Retina (tissue), 1 donor: ENCODE measurements at regions not wholly inside any gene's neighbourhood (a gene's known extent, or its start where the extent isn't known, plus 50 kb on each side); places are given as distances from the start of the nearest gene placed in this dataset.

Experiments
- DNase-seq: peaks from one replicate; pipeline ENCODE4 v3.0.0-alpha.2; 2016

DNA sequence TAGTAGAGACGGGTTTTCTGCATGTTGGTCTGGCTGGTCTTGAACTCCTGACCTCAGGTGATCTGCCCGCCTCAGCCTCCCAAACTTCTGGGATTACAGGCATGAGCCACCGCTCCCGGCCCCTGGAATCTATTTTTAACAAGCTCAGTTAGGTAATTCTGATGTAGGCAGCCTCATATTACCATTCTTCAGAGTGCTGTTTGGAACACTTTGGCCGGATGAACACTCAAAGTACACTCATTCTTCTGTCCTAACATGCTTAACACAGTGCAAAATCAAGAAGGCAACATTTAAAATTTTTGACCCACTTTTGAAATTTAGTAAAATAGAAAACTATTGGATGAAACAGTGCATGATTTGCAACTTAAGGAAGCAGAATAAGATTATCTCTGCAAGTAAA, 586.7 kb upstream of the CHORDC1 start:
- no peak for DNase-seq

- no peak for DNase-seq
Observed at GRCh38 chr11:90805172-90805571, 582.3 kb upstream of the CHORDC1 start.

DNA sequence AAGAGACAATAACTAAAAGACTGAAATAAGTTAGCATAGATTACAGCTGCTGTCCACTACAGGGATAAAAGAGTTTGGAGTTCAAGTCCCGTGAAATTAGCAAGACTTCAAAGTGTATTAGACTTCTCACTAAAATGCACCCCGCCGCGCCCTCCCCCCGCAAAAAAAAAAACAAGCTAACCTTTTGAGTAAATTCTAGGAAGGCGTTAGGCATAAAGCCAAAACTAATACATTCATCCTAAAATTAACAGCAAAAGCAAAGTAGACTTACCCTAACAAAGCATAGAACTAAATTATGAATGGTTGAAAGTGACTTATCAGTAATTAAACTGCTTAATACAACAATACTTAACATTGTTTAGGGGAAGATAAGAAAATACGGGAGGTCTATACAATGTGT, 581.0 kb upstream of the CHORDC1 start:
- DNase-seq = no peak

DNA sequence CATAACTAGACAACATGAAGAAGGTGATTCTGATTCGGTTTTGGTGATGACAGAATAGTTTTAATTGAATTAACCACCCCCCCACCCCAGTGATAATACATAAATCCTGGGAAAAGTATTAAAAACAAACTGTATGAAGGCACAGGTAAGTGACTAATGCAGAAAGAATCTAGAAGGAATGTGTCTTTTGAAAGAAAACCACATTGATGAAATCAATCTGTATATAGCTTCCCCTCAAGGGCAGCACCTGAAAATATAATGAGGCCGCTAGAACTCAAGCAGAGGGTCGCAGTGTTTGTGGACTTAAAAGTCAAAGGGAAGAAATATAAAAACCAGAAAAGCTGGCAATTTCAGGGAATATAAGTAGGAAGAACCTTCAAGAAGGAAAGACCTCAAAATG, 580.5 kb upstream of the CHORDC1 start:
- DNase-seq = no peak

DNA sequence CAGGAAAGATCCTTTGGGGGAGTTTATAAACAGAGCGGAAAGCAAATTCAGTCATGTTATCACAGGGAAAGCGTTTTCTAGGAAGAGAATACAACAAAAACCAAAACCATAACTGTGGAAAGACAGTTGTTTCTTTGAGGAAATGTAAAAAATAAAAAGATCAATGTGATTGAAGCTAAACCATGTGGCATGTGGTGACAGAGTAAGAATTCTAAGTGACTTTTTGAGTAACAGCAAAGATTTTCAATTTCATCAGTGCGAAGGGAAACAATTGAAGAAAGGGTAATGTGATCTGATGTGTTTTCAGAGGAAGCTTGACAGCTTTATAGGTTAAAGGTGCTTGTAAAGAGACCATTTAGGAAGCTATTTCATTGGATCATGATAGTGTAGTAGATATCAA, 575.9 kb upstream of the CHORDC1 start:
- no peak for DNase-seq

DNA sequence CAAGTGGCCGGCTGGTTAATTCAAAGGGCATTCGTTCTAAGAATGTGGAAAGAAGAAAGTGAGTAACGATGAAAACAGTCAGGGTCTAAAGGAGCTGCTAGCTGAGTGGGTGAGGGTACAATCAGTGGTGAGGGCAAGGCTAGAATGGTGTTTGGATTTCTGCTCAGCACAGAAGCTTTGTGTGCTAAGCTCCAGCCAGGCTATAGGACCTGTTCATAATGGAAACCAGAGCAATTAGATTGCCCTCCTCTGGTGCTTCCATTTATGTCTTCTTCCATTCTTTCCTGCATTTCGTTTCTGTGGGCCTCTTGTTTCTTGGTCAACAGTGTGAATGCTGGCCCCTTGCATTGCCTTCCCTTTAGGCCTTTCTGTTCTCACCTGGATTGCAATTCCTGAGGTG, 572.9 kb upstream of the CHORDC1 start:
- DNase-seq = no peak

GRCh38 chr11:90788961-90789360, 566.1 kb upstream of the CHORDC1 start:
- DNase-seq = no peak

GRCh38 chr11:90784241-90784814, 561.5 kb upstream of the CHORDC1 start:
- DNase-seq = no peak

DNA sequence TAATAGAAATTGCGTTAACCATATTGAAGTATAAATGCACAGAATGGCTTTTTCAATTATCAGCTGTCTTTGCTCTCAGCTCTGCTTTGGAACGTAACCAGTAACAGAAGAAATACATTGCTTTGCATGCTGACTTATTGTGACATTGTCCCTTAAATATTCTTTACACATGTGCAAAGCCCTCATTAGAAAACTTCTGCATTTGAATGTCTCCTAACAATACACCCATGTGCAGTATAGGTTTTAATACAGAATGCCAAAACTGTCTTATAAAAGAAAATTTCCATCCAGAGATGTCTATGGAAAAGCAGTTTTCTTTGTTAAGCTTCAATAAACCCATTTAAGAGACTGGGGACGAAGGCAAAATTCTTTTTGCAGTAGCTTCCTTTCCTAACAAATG, 560.3 kb upstream of the CHORDC1 start:
- DNase-seq = no peak

DNA sequence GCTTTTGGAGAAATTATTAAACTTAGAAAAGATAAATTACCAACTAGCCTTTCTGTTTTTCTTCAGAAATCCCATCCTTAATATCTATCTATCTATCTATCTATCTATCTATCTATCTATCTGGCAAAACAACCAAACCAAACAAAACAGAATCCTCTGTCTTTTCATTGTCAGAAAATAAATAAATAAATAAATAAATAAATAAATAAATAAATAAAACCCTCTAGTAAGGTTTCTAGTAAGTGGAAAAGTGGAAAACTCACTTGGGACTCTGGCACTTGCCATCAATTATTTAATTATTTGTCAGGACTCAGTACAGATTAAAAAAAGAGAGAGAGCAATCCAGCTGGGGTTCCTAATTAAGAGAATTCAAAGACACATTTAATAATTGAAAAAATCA, 556.2 kb upstream of the CHORDC1 start:
- no peak for DNase-seq

- DNase-seq = no peak
Observed at GRCh38 chr11:90775567-90776165, 552.8 kb upstream of the CHORDC1 start.

DNA sequence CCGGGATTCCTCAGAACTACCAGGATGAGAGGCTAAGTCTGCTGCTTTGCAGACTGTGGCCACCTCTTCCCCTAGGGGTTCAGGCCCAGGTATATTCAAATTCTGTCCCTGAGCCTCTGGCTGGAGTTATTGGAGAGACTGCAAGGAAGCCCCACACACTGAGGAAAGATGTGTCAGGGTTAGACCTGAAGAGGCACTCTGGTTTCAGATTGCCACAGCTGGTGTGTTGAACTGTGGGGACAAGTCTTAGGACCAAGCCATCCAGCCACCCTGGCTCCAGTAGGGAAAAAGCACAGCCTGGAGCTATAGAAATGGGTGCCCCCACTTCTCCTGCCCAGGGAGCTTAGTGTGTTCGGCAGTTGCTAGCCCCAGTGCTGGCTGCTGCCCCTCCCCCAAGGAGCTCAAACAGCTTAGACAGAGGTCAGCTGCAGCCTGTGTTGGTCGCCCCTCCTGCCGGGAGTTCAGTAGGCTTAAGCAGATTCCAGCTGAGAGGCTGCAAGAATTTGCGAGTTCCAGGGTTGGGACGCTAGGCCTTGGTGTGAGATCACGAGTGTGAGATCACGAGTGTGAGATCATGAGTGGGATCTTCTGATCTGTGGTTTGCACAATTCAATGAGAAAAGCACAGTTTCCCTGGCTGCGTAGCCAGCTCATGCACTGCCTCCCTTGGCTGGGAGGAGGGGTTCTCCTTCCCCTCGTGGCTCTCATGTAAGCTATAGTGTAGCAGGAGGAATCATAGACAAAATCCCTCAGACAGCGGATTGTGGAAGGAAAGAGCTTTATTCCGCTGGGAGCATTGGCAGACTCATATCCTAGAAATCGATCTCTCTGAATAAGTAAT, 552.1 kb upstream of the CHORDC1 start:
- no peak for DNase-seq

GRCh38 chr11:90770007-90770406, 547.2 kb upstream of the CHORDC1 start:
- no peak for DNase-seq

DNA sequence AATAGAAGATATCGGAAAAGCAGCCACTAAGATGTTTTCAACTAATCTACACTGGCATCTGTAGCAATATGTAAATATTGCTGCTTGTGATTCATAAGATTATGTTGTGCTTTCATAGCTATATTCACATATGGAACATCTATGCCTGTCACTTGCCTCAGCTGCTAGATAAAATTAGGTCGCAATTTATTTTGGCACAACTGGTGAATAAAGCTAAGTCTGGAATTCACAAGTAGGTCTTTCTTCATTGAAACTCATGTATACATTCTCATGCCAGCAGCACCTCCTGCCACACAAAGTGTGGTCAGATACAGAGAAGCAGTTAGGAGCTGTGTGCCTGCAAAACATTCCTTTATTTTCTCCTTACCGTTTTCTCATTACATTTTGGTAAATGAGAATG, 543.3 kb upstream of the CHORDC1 start:
- DNase-seq = no peak

- no peak for DNase-seq
Observed at GRCh38 chr11:90764691-90765090, 541.8 kb upstream of the CHORDC1 start.

DNA sequence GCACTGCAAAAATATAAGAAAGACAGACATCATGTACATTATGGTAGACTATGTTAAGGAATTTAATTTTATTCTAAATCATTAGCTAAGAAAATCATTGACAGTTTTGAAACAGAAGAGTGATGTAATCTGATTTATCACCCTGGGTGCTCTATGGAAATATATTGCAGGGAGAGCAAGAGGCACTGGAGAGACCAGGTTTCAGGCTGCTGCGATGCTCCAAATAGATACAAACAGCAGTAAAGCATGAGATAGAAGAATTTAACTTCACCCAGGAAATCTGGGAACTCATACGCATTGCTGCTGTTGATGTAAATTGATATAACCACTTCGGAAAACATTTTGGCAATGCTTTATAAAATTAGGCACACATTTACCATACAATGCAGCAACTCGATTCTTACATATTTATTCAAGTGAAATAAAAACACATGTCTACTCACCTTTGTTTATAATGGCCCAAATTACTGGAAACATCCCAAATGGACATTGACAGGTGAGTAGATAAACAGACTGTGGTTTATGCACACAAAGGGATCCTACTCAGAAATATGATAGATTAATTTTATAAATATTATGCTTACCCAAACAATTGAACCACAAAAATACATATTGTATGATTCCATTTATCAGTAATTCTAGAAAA, 535.1 kb upstream of the CHORDC1 start:
- DNase-seq = no peak

DNA sequence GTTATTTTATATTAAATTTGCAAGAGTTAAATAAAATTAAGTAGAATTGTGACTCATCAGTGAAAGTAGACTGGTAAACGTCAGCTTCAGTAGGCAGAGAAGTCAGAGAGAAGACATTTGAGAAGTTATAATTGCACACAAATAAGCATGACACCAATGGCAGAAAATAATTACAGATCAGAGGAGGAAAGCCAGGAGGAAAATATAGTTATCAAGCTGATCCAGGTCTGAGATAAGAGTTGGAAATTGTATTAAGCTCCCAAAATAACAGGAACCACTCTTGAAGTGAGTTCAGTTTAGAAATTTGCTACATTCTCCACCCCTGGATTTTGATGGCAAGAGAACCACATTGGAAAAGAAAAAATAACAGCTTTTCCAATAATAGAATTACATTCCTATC, 533.8 kb upstream of the CHORDC1 start:
- DNase-seq = no peak

- DNase-seq = no peak
Observed at GRCh38 chr11:90753546-90753945, 530.7 kb upstream of the CHORDC1 start.

- DNase-seq = no peak
Observed at GRCh38 chr11:90747057-90747456, 524.2 kb upstream of the CHORDC1 start.

- no peak for DNase-seq
Observed at GRCh38 chr11:90744169-90744568, 521.3 kb upstream of the CHORDC1 start.

DNA sequence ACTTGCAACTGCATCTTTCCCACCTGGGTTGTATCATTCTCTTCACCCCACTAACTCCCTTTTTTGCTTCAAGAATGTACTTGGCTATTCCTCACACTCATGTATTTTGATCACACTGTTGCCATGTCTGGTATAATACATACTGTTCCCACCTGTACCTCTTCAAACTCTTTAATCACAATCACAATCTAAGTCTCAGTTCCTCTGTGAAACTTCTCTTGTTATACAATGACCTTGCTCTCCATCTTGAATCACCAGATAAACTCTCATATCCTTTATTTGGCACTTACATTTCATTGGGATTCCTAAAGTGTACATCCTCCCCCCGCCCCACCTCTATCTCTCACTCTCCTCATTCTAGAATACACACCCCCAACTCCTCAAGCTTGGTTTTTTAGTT, 516.0 kb upstream of the CHORDC1 start:
- DNase-seq = no peak

DNA sequence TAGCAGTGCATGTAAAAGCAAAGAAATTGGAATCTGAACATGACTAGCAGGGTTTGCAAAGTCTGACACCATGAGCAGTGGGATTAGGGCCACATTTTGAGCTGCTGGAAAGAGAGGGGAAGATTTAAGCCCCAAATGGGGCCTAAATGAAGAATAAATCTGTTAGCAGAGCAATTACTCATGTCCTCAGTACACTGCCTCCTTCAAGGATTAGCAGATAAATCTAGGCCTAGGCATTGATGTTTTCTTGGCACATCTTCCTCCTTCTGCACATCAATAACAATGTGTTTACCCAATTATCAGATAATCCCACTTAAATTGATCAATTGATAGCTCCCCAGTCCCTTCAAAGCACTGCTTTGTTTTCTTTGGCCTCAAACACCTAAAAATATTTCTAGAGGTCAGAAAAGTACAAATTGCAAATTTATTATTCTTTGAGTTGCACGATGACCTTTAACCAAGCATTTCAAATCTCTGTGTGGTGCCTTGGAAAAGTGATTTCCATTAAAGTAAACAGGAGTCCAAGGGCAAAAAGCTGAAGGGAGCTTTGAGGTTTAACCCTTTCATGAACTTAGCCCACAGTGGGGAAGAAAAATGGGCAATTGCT, 514.7 kb upstream of the CHORDC1 start:
- DNase-seq = peak; percentile 3

- DNase-seq = no peak
Observed at GRCh38 chr11:90732486-90732885, 509.6 kb upstream of the CHORDC1 start.
